IMR-90 (cell line): ENCODE measurements at regions not wholly inside any gene's neighbourhood (a gene's known extent, or its start where the extent isn't known, plus 50 kb on each side); places are given as distances from the start of the nearest gene placed in this dataset.

Source experiments
- ATAC-seq: fragments of 200-7000 bp; cut with Tn5 transposase; 2 replicates; pipeline ENCODE4 v1.9.1; 2020; ENCODE audit warnings: low read depth, mild to moderate bottlenecking, moderate library complexity
- BruUV-seq: library from RNA; stranded (reverse); fragments of 400-500 nt; replicated peaks from 2 replicates; lab custom pipeline; 2021; lab: Mats Ljungman, UMichigan
- CTCF ChIA-PET: fragments of 300-600 bp; formaldehyde crosslinking; extraction: SDS; loops from one replicate; lab custom pipeline; 2021; ENCODE audit warnings: antibody characterized with exemption; lab: Yijun Ruan, JAX
- POLR2A ChIA-PET: fragments of 300-600 bp; sonication (Branson Sonifier 250); formaldehyde crosslinking; loops from one replicate; lab custom pipeline; 2022; ENCODE audit warnings: antibody characterized with exemption; ENCODE audit not compliant: unreplicated experiment; lab: Charles Lee
- DNase-seq: peaks from one replicate; pipeline ENCODE4 v3.0.0; 2013
- H2AFZ ChIP-seq: replicated peaks from 2 replicates; pipeline ENCODE3; 2013; ENCODE audit warnings: low read length, mild to moderate bottlenecking; ENCODE audit not compliant: poor library complexity
- H2AK5ac ChIP-seq: 2 replicates; pipeline ENCODE4 v1.6.1; 2013; ENCODE audit warnings: low read depth, low read length, inconsistent platforms
- H2AK9ac ChIP-seq: replicated peaks from 2 replicates; pipeline ENCODE3; 2013; ENCODE audit warnings: mild to moderate bottlenecking, low read depth, low read length, moderate library complexity; ENCODE audit not compliant: poor library complexity
- H2BK120ac ChIP-seq: 2 replicates; pipeline ENCODE4 v1.6.1; 2013; ENCODE audit warnings: low read depth, low read length, inconsistent platforms
- H2BK15ac ChIP-seq: 3 replicates; pipeline ENCODE4 v1.6.1; 2013; ENCODE audit warnings: low read depth, low read length, inconsistent platforms
- H2BK20ac ChIP-seq: 2 replicates; pipeline ENCODE4 v1.6.1; 2013; ENCODE audit warnings: low read depth, mild to moderate bottlenecking, inconsistent platforms, low read length, moderate library complexity
- H2BK5ac ChIP-seq: 2 replicates; pipeline ENCODE4 v1.6.1; 2013; ENCODE audit warnings: mild to moderate bottlenecking, low read depth, low read length, inconsistent platforms; ENCODE audit not compliant: poor library complexity, severe bottlenecking
- H3K14ac ChIP-seq: replicated peaks from 2 replicates; pipeline ENCODE4 v1.6.1; 2013; ENCODE audit warnings: low read depth, low read length, inconsistent platforms
- H3K18ac ChIP-seq: 2 replicates; pipeline ENCODE4 v1.6.1; 2013; ENCODE audit warnings: low read depth, low read length, control low read depth
- H3K23ac ChIP-seq: 2 replicates; pipeline ENCODE4 v1.6.1; 2013; ENCODE audit warnings: low read depth, low read length, inconsistent platforms
- H3K27ac ChIP-seq: 2 replicates; pipeline ENCODE4 v1.5.1; 2013; ENCODE audit warnings: mild to moderate bottlenecking, control low read depth, low read length; ENCODE audit not compliant: insufficient read depth
- H3K27me3 ChIP-seq: 2 replicates; pipeline ENCODE4 v1.6.1; 2013; ENCODE audit warnings: low read length; ENCODE audit not compliant: control insufficient read depth, insufficient read depth
- H3K36me3 ChIP-seq: 2 replicates; pipeline ENCODE4 v1.6.1; 2013; ENCODE audit warnings: low read length, mixed read lengths; ENCODE audit not compliant: control insufficient read depth, insufficient read depth
- H3K4ac ChIP-seq: 2 replicates; pipeline ENCODE4 v1.6.1; 2013; ENCODE audit warnings: low read depth, low read length, inconsistent platforms
- H3K4me1 ChIP-seq: 2 replicates; pipeline ENCODE4 v1.6.1; 2013; ENCODE audit warnings: low read length, mixed read lengths; ENCODE audit not compliant: control insufficient read depth, insufficient read depth
- H3K4me2 ChIP-seq: 2 replicates; pipeline ENCODE4 v1.6.1; 2013; ENCODE audit warnings: low read depth, mild to moderate bottlenecking, control low read depth, low read length, moderate library complexity
- H3K4me3 ChIP-seq: 2 replicates; pipeline ENCODE4 v1.5.1; 2013; ENCODE audit warnings: low read depth, mild to moderate bottlenecking, control low read depth, low read length, moderate library complexity; ENCODE audit not compliant: insufficient read depth
- H3K56ac ChIP-seq: 2 replicates; pipeline ENCODE4 v1.6.1; 2013; ENCODE audit warnings: low read length, inconsistent platforms; ENCODE audit not compliant: insufficient read depth; ENCODE audit errors: extremely low read depth
- H3K79me1 ChIP-seq, 2 experiments: 2 replicates each; pipeline ENCODE4 v1.6.1; 2013; ENCODE audit warnings: low read length in 2 of 2, inconsistent platforms in 1 of 2, low read depth in 1 of 2
- H3K9ac ChIP-seq: 2 replicates; pipeline ENCODE4 v1.6.1; 2013; ENCODE audit warnings: low read depth, low read length, control low read depth
- H3K9me1 ChIP-seq: 2 replicates; pipeline ENCODE4 v1.6.1; 2013; ENCODE audit warnings: low read length, inconsistent platforms; ENCODE audit not compliant: insufficient read depth
- H3K9me3 ChIP-seq: 2 replicates; pipeline ENCODE4 v1.6.1; 2013; ENCODE audit warnings: low read length; ENCODE audit not compliant: control insufficient read depth, insufficient read depth
- H4K20me1 ChIP-seq: 2 replicates; pipeline ENCODE4 v1.6.1; 2013; ENCODE audit warnings: low read length, inconsistent platforms; ENCODE audit not compliant: insufficient read depth
- H4K5ac ChIP-seq: 2 replicates; pipeline ENCODE4 v1.6.1; 2013; ENCODE audit warnings: mild to moderate bottlenecking, low read depth, low read length, control low read depth
- H4K8ac ChIP-seq, 2 experiments: 2 replicates each; pipeline ENCODE4 v1.6.1; 2013; ENCODE audit warnings: low read depth in 2 of 2, low read length in 2 of 2, control low read depth in 1 of 2, inconsistent platforms in 1 of 2
- H4K91ac ChIP-seq: 2 replicates; pipeline ENCODE4 v1.6.1; 2013; ENCODE audit warnings: low read depth, low read length, inconsistent platforms; ENCODE audit not compliant: insufficient read depth
- CEBPB ChIP-seq: IDR thresholded peaks from 2 replicates; pipeline ENCODE4 v1.6.1; 2012; ENCODE audit warnings: low read depth, low read length, improper control_type of control experiment
- CHD1 ChIP-seq: IDR thresholded peaks from 2 replicates; pipeline ENCODE4 v1.6.1; 2012; ENCODE audit warnings: low read depth, low read length, improper control_type of control experiment
- MAFK ChIP-seq: IDR thresholded peaks from 2 replicates; pipeline ENCODE4 v1.6.1; 2012; ENCODE audit warnings: low read depth, low read length, improper control_type of control experiment
- NFE2L2 ChIP-seq: fragments of 150-350 bp; IDR thresholded peaks from 2 replicates; pipeline ENCODE4 v1.6.1; 2016; ENCODE audit warnings: low read depth, mild to moderate bottlenecking, low read length
- POLR2A ChIP-seq: IDR thresholded peaks from 2 replicates; pipeline ENCODE4 v1.6.1; 2012; ENCODE audit warnings: mild to moderate bottlenecking, low read depth, low read length
- RCOR1 ChIP-seq: IDR thresholded peaks from 2 replicates; pipeline ENCODE4 v1.6.1; 2012; ENCODE audit warnings: mild to moderate bottlenecking, low read length, improper control_type of control experiment; ENCODE audit not compliant: insufficient replicate concordance
- RFX5 ChIP-seq: IDR thresholded peaks from 2 replicates; pipeline ENCODE4 v1.8.0; 2012; ENCODE audit warnings: low read depth, mild to moderate bottlenecking, low read length, moderate library complexity
- SMC3 ChIP-seq: fragments of 150-350 bp; IDR thresholded peaks from 2 replicates; pipeline ENCODE4 v1.6.1; 2016; ENCODE audit warnings: low read depth, mild to moderate bottlenecking, antibody characterized with exemption, low read length, moderate library complexity
- dilution Hi-C: fragments of 300-500 bp; cut with HindIII; formaldehyde crosslinking; loops from one replicate; pipeline ENCODE4 v1.14.3; 2018; ENCODE audit warnings: low sequenced_read_pairs; ENCODE audit not compliant: unreplicated experiment
- in situ Hi-C: fragments of 300-500 bp; cut with MboI; formaldehyde crosslinking; loops from 3 replicates; pipeline ENCODE4 v1.14.3; 2019; ENCODE audit warnings: low sequenced_read_pairs, inconsistent platforms, mixed read lengths
- intact Hi-C: fragments of 100-400 bp; cut with micrococcal nuclease; formaldehyde crosslinking; loops from 2 replicates; pipeline ENCODE4 v1.10.0; 2022
- TF ChIP-seq, protein P1 (sequence below): conservative IDR thresholded peaks from 2 replicates; pipeline ENCODE4 v1.5.1; 2012; ENCODE audit warnings: mild to moderate bottlenecking, low read depth, low read length, improper control_type of control experiment

DNA sequence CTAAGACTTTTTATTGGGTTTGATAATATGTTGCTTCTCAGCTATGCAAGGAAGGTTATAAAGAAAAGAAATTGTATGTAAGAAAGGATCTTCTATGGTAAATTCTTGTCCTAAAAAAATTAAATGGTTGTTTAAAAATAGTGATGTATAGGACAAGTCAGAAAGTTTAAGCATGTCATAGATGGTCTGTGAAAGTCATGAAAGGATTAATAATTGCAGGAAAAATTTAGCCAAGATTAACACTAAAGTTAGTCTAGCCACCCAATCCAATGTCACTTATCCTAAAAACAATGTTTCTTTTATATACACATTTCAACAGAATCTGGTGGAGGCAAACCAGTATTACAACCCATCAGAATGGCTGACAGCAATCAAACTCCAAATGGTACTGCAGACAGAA is 1046.7 kb upstream of the SLC39A10 start:
- Histone ChIP-seq H2BK5ac (no peak overlapping the region), H2BK120ac (no peak overlapping the region), H4K91ac (no peak overlapping the region), H3K27ac (no peak overlapping the region), H3K18ac (no peak overlapping the region), H3K9ac (no peak overlapping the region), H3K14ac (no peak overlapping the region), H2AFZ (no peak overlapping the region), H2AK9ac (no peak overlapping the region), H3K4me2 (no peak overlapping the region), H3K27me3 (no peaks in the 10 kb centered on the region), H2BK20ac (no peak overlapping the region), H4K8ac (no peak overlapping the region), H3K9me1 (no peaks in the 10 kb centered on the region), H4K20me1 (no peaks in the 10 kb centered on the region), H3K4ac (no peak overlapping the region), H3K4me3 (no peak overlapping the region), H2BK15ac (no peak overlapping the region), H2AK5ac (no peak overlapping the region), H3K4me1 (no peaks in the 10 kb centered on the region), H3K36me3 (no peaks in the 10 kb centered on the region), H3K56ac (no peak overlapping the region), H4K5ac (no peak overlapping the region), H3K79me1 (no peaks in the 10 kb centered on the region), H3K9me3 (peaks cover 7% of the 10 kb centered on the region), H3K23ac (no peak overlapping the region)
- ATAC-seq (no peak), DNase-seq (no peak)
- in situ Hi-C loops = no loop called here
- POLR2A ChIA-PET = no interaction called here
- CTCF ChIA-PET = no interaction called here
- dilution Hi-C loops = no loop called here
- intact Hi-C loops = no loop called here
- no TSS peak for BruUV-seq
- TF ChIP-seq SMC3 (no peak), CHD1 (no peak), RFX5 (no peak), MAFK (no peak), NFE2L2 (no peak), CEBPB (no peak), POLR2A (no peak), RCOR1 (no peak)
- TF ChIP-seq, protein P1, sequence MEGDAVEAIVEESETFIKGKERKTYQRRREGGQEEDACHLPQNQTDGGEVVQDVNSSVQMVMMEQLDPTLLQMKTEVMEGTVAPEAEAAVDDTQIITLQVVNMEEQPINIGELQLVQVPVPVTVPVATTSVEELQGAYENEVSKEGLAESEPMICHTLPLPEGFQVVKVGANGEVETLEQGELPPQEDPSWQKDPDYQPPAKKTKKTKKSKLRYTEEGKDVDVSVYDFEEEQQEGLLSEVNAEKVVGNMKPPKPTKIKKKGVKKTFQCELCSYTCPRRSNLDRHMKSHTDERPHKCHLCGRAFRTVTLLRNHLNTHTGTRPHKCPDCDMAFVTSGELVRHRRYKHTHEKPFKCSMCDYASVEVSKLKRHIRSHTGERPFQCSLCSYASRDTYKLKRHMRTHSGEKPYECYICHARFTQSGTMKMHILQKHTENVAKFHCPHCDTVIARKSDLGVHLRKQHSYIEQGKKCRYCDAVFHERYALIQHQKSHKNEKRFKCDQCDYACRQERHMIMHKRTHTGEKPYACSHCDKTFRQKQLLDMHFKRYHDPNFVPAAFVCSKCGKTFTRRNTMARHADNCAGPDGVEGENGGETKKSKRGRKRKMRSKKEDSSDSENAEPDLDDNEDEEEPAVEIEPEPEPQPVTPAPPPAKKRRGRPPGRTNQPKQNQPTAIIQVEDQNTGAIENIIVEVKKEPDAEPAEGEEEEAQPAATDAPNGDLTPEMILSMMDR = no peak
